K562 (cell line): ENCODE measurements at regions not wholly inside any gene's neighbourhood (a gene's known extent, or its start where the extent isn't known, plus 50 kb on each side); places are given as distances from the start of the nearest gene placed in this dataset.
A peak's percentile ranks its signal among the peaks of the same experiment; 100 is the strongest.

Source experiments
- ATAC-seq: fragments of 200-7000 bp; cut with Tn5 transposase; 3 replicates; pipeline ENCODE4 v1.9.1; 2020; ENCODE audit warnings: moderate library complexity
- BruUV-seq: library from RNA; stranded (reverse); fragments of 400-500 nt; replicated peaks from 2 replicates; lab custom pipeline; 2021; lab: Mats Ljungman, UMichigan
- CTCF ChIA-PET: fragments of 300-600 bp; formaldehyde crosslinking; extraction: SDS; loops from one replicate; lab custom pipeline; 2021; ENCODE audit warnings: low intra/inter-chr PET ratio; lab: Yijun Ruan, JAX
- POLR2A ChIA-PET: fragments of 300-600, 350-650 bp; sonication (Branson Sonifier 250); formaldehyde crosslinking; extraction: SDS; loops from one replicate; lab custom pipeline; 2021; ENCODE audit warnings: antibody characterized with exemption, inconsistent platforms; lab: Yijun Ruan, JAX
- DNase-seq, 4 experiments: peaks; one replicate each; pipeline versions ENCODE4 v3.0.0 to v3.0.0-alpha.2; 2011 to 2018; ENCODE audit warnings: low spot score in 3 of 4, mixed read lengths in 3 of 4; ENCODE audit errors: extremely low read depth in 1 of 4
- FAIRE-seq: peaks from 2 replicates; lab custom pipeline; 2011; peaks lifted over from hg19 to GRCh38; lab: Jason Lieb, UNC
- H2AFZ ChIP-seq: 2 replicates; pipeline ENCODE4 v1.6.0; 2011; ENCODE audit warnings: low read depth, low read length, control low read depth, inconsistent platforms
- H3K27ac ChIP-seq: fragments of 200-600 bp; 3 replicates; pipeline ENCODE4 v1.8.0; 2011; ENCODE audit warnings: low read depth, mild to moderate bottlenecking, control low read depth, inconsistent platforms, low read length, moderate library complexity, mixed read lengths; ENCODE audit errors: extremely low read depth
- H3K27me3 ChIP-seq, 2 experiments: fragments of 300-600 bp in 1 of 2; 2 replicates in 1 of 2; 3 replicates in 1 of 2; pipeline versions ENCODE4 v1.6.0 to v1.8.0; 2011; ENCODE audit warnings: inconsistent platforms in 2 of 2, low read length in 2 of 2, mild to moderate bottlenecking in 1 of 2, mixed read lengths in 1 of 2, moderate library complexity in 1 of 2; ENCODE audit not compliant: control insufficient read depth in 2 of 2, insufficient read depth in 2 of 2
- H3K36me3 ChIP-seq: fragments of 300-600 bp; 3 replicates; pipeline ENCODE4 v1.8.0; 2011; ENCODE audit warnings: mild to moderate bottlenecking, low read length, inconsistent platforms; ENCODE audit not compliant: control insufficient read depth, insufficient read depth
- H3K4me1 ChIP-seq, 2 experiments: fragments of 200-600 bp in 1 of 2; replicated peaks in 1 of 2; 2 replicates in 1 of 2; 3 replicates in 1 of 2; pipeline versions ENCODE4 v1.5.1 to v1.8.0; 2011; ENCODE audit warnings: inconsistent platforms in 2 of 2, low read length in 2 of 2, mild to moderate bottlenecking in 1 of 2, mixed read lengths in 1 of 2, moderate library complexity in 1 of 2; ENCODE audit not compliant: control insufficient read depth in 2 of 2, insufficient read depth in 2 of 2
- H3K4me2 ChIP-seq: 2 replicates; pipeline ENCODE4 v1.6.1; 2011; ENCODE audit warnings: low read length, control low read depth, inconsistent platforms, mixed read lengths; ENCODE audit not compliant: insufficient read depth
- H3K4me3 ChIP-seq: fragments of 200-600 bp; sonication (generic), shearing (Covaris generic); 2 replicates; pipeline ENCODE4 v1.5.1; 2016; ENCODE audit warnings: control low read depth, inconsistent platforms
- H3K79me2 ChIP-seq: fragments of 200-600 bp; 3 replicates; pipeline ENCODE4 v1.8.0; 2011; ENCODE audit warnings: low read length, inconsistent platforms; ENCODE audit not compliant: control insufficient read depth, insufficient read depth
- H3K9ac ChIP-seq, 2 experiments: 2 replicates each; pipeline versions ENCODE4 v1.6.0 to v1.6.1; 2011; ENCODE audit warnings: low read depth in 2 of 2, low read length in 2 of 2, control low read depth in 1 of 2, inconsistent platforms in 1 of 2, mild to moderate bottlenecking in 1 of 2, mixed read lengths in 1 of 2; ENCODE audit not compliant: insufficient read depth in 1 of 2
- H3K9me1 ChIP-seq: one replicate; pipeline ENCODE4 v1.6.0; 2011; ENCODE audit warnings: inconsistent platforms, mild to moderate bottlenecking, low read length, moderate library complexity; ENCODE audit not compliant: control insufficient read depth, insufficient read depth
- H3K9me3 ChIP-seq: replicated peaks from 2 replicates; pipeline ENCODE4 v1.5.1; 2011; ENCODE audit warnings: low read depth, low read length, inconsistent platforms; ENCODE audit not compliant: control insufficient read depth, insufficient read depth
- H4K20me1 ChIP-seq: replicated peaks from 2 replicates; pipeline ENCODE4 v1.6.1; 2011; ENCODE audit warnings: low read length, inconsistent platforms, mixed read lengths; ENCODE audit not compliant: control insufficient read depth, insufficient read depth
- ARID2 ChIP-seq: fragments of 450-650 bp; IDR thresholded peaks from 2 replicates; pipeline ENCODE4 v1.6.1; 2017; ENCODE audit warnings: antibody characterized with exemption, mild to moderate bottlenecking
- ATF3 ChIP-seq, 2 experiments: fragments of 450-650 bp in 1 of 2; sonication (generic) in 1 of 2; formaldehyde crosslinking in 1 of 2; IDR thresholded peaks in 1 of 2; conservative IDR thresholded peaks in 1 of 2; 2 replicates each; pipeline versions ENCODE4 v1.6.1 to v1.8.1; 2016 to 2023; ENCODE audit warnings: mild to moderate bottlenecking in 2 of 2, moderate library complexity in 2 of 2, inconsistent platforms in 1 of 2, missing genetic modification reagents in 1 of 2
- CTBP1 ChIP-seq: fragments of 450-650 bp; IDR thresholded peaks from 2 replicates; pipeline ENCODE4 v1.6.1; 2016; ENCODE audit warnings: borderline replicate concordance
- DPF2 ChIP-seq: fragments of 450-650 bp; IDR thresholded peaks from 2 replicates; pipeline ENCODE4 v1.6.1; 2016
- EP300 ChIP-seq: IDR thresholded peaks from 2 replicates; pipeline ENCODE4 v1.6.1; 2012; ENCODE audit warnings: low read length, improper control_type of control experiment
- EP400 ChIP-seq: fragments of 450-650 bp; IDR thresholded peaks from 2 replicates; pipeline ENCODE4 v1.6.1; 2017; ENCODE audit warnings: antibody characterized with exemption, mild to moderate bottlenecking, moderate library complexity
- ESRRA ChIP-seq: fragments of 450-650 bp; IDR thresholded peaks from 2 replicates; pipeline ENCODE4 v1.6.1; 2014; ENCODE audit warnings: low read depth, mild to moderate bottlenecking, moderate library complexity, borderline replicate concordance
- ETV6 ChIP-seq, 3 experiments: fragments of 150-350 bp in 1 of 3; sonication (generic) in 1 of 3; formaldehyde crosslinking in 1 of 3; IDR thresholded peaks; 2 replicates each; pipeline versions ENCODE4 v1.6.1 to v1.8.0; 2014 to 2022; ENCODE audit warnings: borderline replicate concordance in 2 of 3, low read depth in 2 of 3, antibody characterized with exemption in 1 of 3, low read length in 1 of 3, mild to moderate bottlenecking in 1 of 3, missing genetic modification reagents in 1 of 3
- GATAD2B ChIP-seq: fragments of 450-650 bp; IDR thresholded peaks from 2 replicates; pipeline ENCODE4 v1.6.1; 2017; ENCODE audit warnings: mild to moderate bottlenecking, borderline replicate concordance
- KAT7 ChIP-seq: sonication (generic); formaldehyde crosslinking; IDR thresholded peaks from 2 replicates; pipeline ENCODE4 v1.8.0; 2022; ENCODE audit warnings: missing genetic modification reagents, mild to moderate bottlenecking, borderline replicate concordance
- NR2C2 ChIP-seq, 2 experiments: fragments of 200-800 bp in 1 of 2; sonication (Bioruptor generic) in 1 of 2; sonication (generic) in 1 of 2; formaldehyde crosslinking in 1 of 2; IDR thresholded peaks; 2 replicates each; pipeline versions ENCODE4 v1.6.1 to v1.8.0; 2016 to 2022; ENCODE audit warnings: mild to moderate bottlenecking in 1 of 2, missing compliant biosample characterization in 1 of 2, missing genetic modification characterization in 1 of 2, missing genetic modification reagents in 1 of 2
- TBP ChIP-seq: optimal IDR thresholded peaks from 2 replicates; pipeline ENCODE3; 2011; ENCODE audit warnings: low read depth, low read length, improper control_type of control experiment
- XRCC4 ChIP-seq: IDR thresholded peaks from one replicate; pipeline ENCODE4 v1.6.1; 2011; ENCODE audit not compliant: insufficient read depth, insufficient read length; ENCODE audit errors: extremely low read depth
- ZBTB34 ChIP-seq: fragments of 250-450 bp; sonication (Bioruptor Pico); IDR thresholded peaks from 2 replicates; pipeline ENCODE4 v1.8.0; 2021; ENCODE audit warnings: mild to moderate bottlenecking, moderate library complexity
- ZNF592 ChIP-seq: fragments of 450-650 bp; IDR thresholded peaks from 2 replicates; pipeline ENCODE4 v1.6.1; 2017; ENCODE audit warnings: antibody characterized with exemption, mild to moderate bottlenecking
- WGBS: fragments of 100-300 bp; shearing (Covaris generic); methylation state at CpG from one replicate; pipeline ENCODE4 v1.1.6; 2016; ENCODE audit warnings: low coverage, mixed read lengths; ENCODE audit not compliant: insufficient coverage; ENCODE audit errors: missing lambda C conversion rate; 5-methylcytosine and 5-hydroxymethylcytosine counted together
- in situ Hi-C: fragments of 300-500 bp; cut with MboI; formaldehyde crosslinking; loops from 4 replicates; pipeline ENCODE4 v1.15.0; 2018; ENCODE audit warnings: inconsistent platforms, mixed read lengths
- intact Hi-C: fragments of 100-400 bp; cut with micrococcal nuclease; formaldehyde crosslinking; loops from 2 replicates; pipeline ENCODE4 v1.14.2; 2022

GRCh38 chr1:60994369-60994768, 88.0 kb upstream of the NFIA start:
- WGBS = 19% methylated on average over 3 of the region's 3 CpGs
- Histone ChIP-seq H3K9me1 (no peaks in the 10 kb centered on the region), H3K79me2 (no peaks in the 10 kb centered on the region), H3K27ac (no peak overlapping the region; the same call in 2 of the 3 replicates), H4K20me1 (no peaks in the 10 kb centered on the region), H2AFZ (peak overlapping the region; percentile 54), H3K36me3 (no peaks in the 10 kb centered on the region), H3K9me3 (no peaks in the 10 kb centered on the region), H3K9ac (no peak overlapping the region), H3K4me3 (no peak overlapping the region), H3K4me1 (peaks cover 3 to 23% of the 10 kb centered on the region in 2 experiments; a peak in 3 of 5 replicates), H3K4me2 (peak overlapping the region; percentile 13; the same call in 1 of the 2 replicates), H3K27me3 (no peaks in the 10 kb centered on the region; a peak in 1 of 5 replicates)
- intact Hi-C loops = loop anchor here (2.0 kb wide), 1 partner anchor 18 kb away; no protein-coding TSS in a partner anchor
- in situ Hi-C loops = no loop called here
- CTCF ChIA-PET = no interaction called here
- POLR2A ChIA-PET = interaction anchor here (1.1 to 2.1 kb wide), 6 partner anchors 10 to 145 kb away, joined by 3 to 7 read pairs (median 5); no protein-coding TSS in a partner anchor
- peak in 1 of 4 experiments; percentile 67 for DNase-seq
- ATAC-seq = peak; percentile 89
- peak; percentile 74 for FAIRE-seq
- no TSS peak for BruUV-seq
- TF ChIP-seq DPF2 (peak; percentile 61), TBP (peak; percentile 14), ETV6 (IDR thresholded peaks at IDR 0.05; ENCODE audit: borderline replicate concordance in 1 of 2, low read depth in 2 of 2, low read length in 1 of 2) (no peak), ETV6 (CRISPR knock-in tag; IDR thresholded peaks at IDR 0.05; ENCODE audit: borderline replicate concordance) (no peak), EP400 (peak; percentile 14; the same call in 1 of the 2 replicates), ESRRA (peak; percentile 95), ATF3 (IDR thresholded peaks at IDR 0.05) (peak; percentile 62; the same call in 1 of the 2 replicates), ATF3 (CRISPR knock-in tag; conservative IDR thresholded peaks at IDR 0.05) (no peak), NR2C2 (CRISPR knock-in tag; IDR thresholded peaks at IDR 0.05) (no peak), NR2C2 (tag; IDR thresholded peaks at IDR 0.05) (peak; percentile 15; the same call in 1 of the 2 replicates), ARID2 (no peak), XRCC4 (no peak), CTBP1 (peak; percentile 8; the same call in 1 of the 2 replicates), ZBTB34 (CRISPR knock-in tag) (no peak), ZNF592 (0 out of 2 replicates have a peak, but pooled peaks have one; percentile 29), KAT7 (CRISPR knock-in tag) (no peak), EP300 (peak; percentile 25; the same call in 1 of the 2 replicates), GATAD2B (0 out of 2 replicates have a peak, but pooled peaks have one; percentile 38)
